ENCODE measurements at regions not wholly inside any gene's neighbourhood (a gene's known extent, or its start where the extent isn't known, plus 50 kb on each side); places are given as distances from the start of the nearest gene placed in this dataset.
"Not testable (repeated sequence)": the region's sequence is repeated elsewhere in the genome, so short reads cannot be mapped to it uniquely, and the experiment has no call there.

DNA sequence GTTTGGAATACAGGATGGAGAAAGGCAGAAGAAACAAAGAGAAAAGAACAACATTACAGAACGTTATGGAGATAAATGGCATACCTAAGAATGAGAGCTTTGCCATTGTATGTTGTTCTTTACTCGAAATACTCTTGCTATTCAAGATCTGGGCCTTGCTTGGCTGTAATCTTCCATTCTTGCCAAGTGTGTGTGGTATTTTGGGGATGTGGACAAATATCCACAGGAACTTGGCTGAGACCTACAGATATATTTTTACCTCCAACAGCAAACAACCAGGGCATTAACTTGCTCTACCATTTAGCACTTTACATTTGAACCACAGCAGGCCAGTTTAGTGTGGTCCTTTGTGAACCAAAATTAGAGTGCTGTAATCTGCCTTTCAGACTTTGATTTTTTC, 76.3 kb downstream of the DKK1 start:
- in situ Hi-C loops (cut with MboI; ENCODE audit: low sequenced_read_pairs, unreplicated experiment): no loop called here
- TF ChIP-seq, protein P1, sequence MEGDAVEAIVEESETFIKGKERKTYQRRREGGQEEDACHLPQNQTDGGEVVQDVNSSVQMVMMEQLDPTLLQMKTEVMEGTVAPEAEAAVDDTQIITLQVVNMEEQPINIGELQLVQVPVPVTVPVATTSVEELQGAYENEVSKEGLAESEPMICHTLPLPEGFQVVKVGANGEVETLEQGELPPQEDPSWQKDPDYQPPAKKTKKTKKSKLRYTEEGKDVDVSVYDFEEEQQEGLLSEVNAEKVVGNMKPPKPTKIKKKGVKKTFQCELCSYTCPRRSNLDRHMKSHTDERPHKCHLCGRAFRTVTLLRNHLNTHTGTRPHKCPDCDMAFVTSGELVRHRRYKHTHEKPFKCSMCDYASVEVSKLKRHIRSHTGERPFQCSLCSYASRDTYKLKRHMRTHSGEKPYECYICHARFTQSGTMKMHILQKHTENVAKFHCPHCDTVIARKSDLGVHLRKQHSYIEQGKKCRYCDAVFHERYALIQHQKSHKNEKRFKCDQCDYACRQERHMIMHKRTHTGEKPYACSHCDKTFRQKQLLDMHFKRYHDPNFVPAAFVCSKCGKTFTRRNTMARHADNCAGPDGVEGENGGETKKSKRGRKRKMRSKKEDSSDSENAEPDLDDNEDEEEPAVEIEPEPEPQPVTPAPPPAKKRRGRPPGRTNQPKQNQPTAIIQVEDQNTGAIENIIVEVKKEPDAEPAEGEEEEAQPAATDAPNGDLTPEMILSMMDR (IDR thresholded peaks at IDR 0.05; ENCODE audit: borderline replicate concordance, control extremely low read depth, extremely low read depth, insufficient read depth, missing control alignments): no peak
- DNase-seq (ENCODE audit: low spot score): no peak

DNA sequence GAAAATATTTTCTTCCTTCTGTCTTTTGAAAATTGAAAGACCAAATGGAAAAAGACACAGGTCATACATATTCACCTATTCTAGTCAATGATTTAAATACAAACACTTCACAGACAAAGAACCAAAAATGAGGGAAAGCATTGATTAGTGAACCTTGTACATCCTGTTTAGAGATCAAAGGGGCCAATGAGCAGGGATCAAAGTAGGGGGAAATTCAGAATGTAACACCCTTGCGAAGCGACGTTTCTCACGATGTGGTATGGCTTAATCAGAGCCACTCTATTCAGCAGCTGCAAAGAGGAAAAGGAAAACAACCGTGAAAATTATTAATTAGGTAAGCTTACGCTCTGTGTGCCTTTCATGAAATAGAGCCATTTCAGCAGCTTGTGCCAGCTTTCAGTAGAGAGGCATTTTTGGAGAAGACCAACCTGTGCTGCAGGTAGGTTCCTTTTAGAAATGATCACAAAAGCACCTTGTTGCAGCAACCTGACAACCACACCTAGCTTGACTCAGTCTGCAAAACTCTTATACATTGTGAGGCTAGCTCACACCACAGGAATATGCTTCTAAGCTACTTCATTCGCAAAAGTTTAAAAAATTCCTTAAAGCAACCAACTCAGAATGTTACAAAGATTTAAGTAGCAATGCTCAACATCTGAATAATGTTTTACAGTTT, 78.0 kb downstream of the DKK1 start:
- no peak for DNase-seq (ENCODE audit: low spot score)
- TF ChIP-seq, protein P1 (IDR thresholded peaks at IDR 0.05; ENCODE audit: borderline replicate concordance, control extremely low read depth, extremely low read depth, insufficient read depth, missing control alignments): no peak
- in situ Hi-C loops (cut with MboI; ENCODE audit: low sequenced_read_pairs, unreplicated experiment): no loop called here

DNA sequence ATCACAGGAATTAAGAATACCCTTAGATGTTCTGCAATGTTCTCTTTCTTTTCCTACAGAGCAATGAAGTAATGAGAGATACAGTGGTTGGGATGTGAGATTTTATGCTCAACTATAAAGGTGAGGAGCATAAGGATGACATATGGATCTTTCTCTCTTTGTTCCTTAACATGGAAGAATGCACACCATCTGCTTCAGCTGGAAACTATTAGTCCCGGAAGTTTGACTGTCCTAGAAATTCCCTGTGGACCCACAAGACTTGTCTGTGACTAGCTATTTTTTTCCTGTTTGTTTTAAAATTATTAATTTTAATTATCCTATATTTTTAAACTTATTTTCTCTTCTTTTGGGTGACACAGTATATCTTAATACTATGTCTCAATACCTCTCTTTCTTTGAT, 80.2 kb downstream of the DKK1 start:
- no peak for DNase-seq (ENCODE audit: low spot score)
- in situ Hi-C loops (cut with MboI; ENCODE audit: low sequenced_read_pairs, unreplicated experiment): no loop called here
- TF ChIP-seq, protein P1 (IDR thresholded peaks at IDR 0.05; ENCODE audit: borderline replicate concordance, control extremely low read depth, extremely low read depth, insufficient read depth, missing control alignments): no peak

DNA sequence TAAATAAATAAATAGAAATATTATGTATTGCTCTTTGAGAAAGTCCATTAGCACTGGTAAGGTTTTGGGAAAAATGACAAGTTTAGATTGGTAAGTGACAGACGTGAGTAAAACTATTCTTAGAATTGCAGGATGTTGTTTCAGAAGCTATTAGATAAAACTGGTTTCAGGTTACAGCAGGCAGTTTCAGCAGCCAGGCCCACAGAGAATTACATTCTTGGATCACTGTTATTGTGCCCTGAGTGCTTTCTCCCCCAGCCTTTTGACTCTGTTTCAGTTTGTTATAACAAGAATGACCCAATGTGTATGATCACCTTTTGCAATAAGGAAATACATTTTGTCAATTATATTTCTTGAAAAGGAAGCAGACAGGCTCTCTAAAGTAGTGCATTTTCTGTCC, 86.5 kb downstream of the DKK1 start:
- in situ Hi-C loops (cut with MboI; ENCODE audit: low sequenced_read_pairs, unreplicated experiment): no loop called here
- DNase-seq (ENCODE audit: low spot score): no peak
- TF ChIP-seq, protein P1 (IDR thresholded peaks at IDR 0.05; ENCODE audit: borderline replicate concordance, control extremely low read depth, extremely low read depth, insufficient read depth, missing control alignments): no peak

DNA sequence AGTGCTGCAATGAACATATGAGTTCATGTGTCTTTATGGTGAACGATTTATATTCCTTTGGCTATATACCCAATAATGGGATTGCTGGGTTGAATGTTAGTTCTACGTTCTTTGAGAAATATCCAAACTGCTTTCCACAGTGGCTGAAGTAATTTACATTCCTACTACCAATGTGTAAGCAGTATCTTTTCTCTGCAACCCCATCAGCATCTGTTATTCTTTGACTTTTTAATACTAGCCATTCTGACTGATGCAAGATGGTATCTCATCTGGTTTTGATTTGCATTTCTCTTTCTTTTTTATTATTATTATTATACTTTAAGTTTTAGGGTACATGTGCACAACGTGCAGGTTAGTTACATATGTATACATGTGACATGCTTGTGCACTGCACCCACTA, 89.7 kb downstream of the DKK1 start:
- DNase-seq (ENCODE audit: low spot score); in situ Hi-C loops (cut with MboI; ENCODE audit: low sequenced_read_pairs, unreplicated experiment): not testable (repeated sequence)

DNA sequence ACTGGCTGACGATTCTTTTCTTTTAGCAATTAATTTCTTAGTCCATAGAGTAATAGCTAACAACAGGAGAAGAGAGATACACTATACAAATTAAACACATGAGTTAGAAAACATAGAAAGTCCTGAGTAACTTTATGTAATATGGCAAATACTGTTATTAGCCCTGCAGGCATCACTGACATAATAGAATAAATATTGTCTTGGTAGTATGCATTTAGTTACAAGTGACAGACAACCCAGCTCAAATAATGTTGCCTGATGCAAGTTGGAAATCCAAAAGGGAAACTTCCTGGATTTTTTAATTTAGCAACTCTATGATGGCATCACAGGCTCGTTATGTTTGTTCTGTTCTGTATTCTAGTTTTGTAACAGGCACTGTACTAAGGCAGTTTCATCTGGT, 95.1 kb downstream of the DKK1 start:
- in situ Hi-C loops (cut with MboI; ENCODE audit: low sequenced_read_pairs, unreplicated experiment): no loop called here
- no peak for DNase-seq (ENCODE audit: low spot score)
- TF ChIP-seq, protein P1 (IDR thresholded peaks at IDR 0.05; ENCODE audit: borderline replicate concordance, control extremely low read depth, extremely low read depth, insufficient read depth, missing control alignments): no peak

DNA sequence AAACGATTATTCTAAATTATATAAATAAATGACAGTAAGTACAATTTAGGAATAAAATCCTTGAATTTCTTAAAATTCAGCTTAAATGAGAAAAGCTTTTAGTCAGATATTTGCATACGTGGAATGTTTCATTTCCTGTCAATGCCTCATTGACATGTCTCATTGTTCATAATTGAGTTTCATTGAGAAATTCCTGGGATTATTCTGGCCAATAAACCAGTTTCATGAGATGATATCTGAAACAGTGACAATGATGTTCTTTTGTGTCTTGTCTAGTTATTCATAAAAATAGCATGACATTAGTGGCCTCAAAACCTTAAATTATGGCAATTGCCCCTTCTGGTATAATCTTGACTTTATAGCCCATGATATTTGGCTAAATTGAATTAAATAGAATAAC, 95.8 kb downstream of the DKK1 start:
- TF ChIP-seq, protein P1 (IDR thresholded peaks at IDR 0.05; ENCODE audit: borderline replicate concordance, control extremely low read depth, extremely low read depth, insufficient read depth, missing control alignments): no peak
- no peak for DNase-seq (ENCODE audit: low spot score)

More for the DNA sequence above, 95.8 kb downstream of the DKK1 start:
- in situ Hi-C loops (cut with MboI; ENCODE audit: low sequenced_read_pairs, unreplicated experiment): no loop called here
